Testis (tissue), 2 donors: ENCODE measurements at regions not wholly inside any gene's neighbourhood (a gene's known extent, or its start where the extent isn't known, plus 50 kb on each side); places are given as distances from the start of the nearest gene placed in this dataset.

ENCODE experiments used
- DNase-seq: peaks from one replicate; pipeline ENCODE4 v3.0.0-alpha.2; 2019
- H3K27ac ChIP-seq, 2 donors: fragments of 200-600 bp; sonication (generic); one replicate each; pipeline ENCODE4 v1.5.1; 2019
- H3K27me3 ChIP-seq: fragments of 200-600 bp; sonication (generic); one replicate; pipeline ENCODE4 v1.5.1; 2019
- H3K36me3 ChIP-seq: fragments of 200-600 bp; sonication (generic); one replicate; pipeline ENCODE4 v1.5.1; 2017; ENCODE audit warnings: low read depth; ENCODE audit errors: missing control alignments
- H3K4me1 ChIP-seq: fragments of 200-600 bp; sonication (generic); one replicate; pipeline ENCODE4 v1.5.1; 2019
- H3K4me3 ChIP-seq, 2 donors: fragments of 200-600 bp; sonication (generic); one replicate each; pipeline ENCODE4 v1.5.1; 2017 to 2019
- H3K9me3 ChIP-seq: fragments of 200-600 bp; sonication (generic); one replicate; pipeline ENCODE4 v1.5.1; 2017
- CTCF ChIP-seq, 3 experiments: fragments of 450-650 bp in 2 of 3; fragments of 200-600 bp in 1 of 3; sonication (generic) in 1 of 3; IDR thresholded peaks; one replicate each; pipeline ENCODE4 v1.5.1; 2016 to 2019; ENCODE audit warnings: antibody characterized with exemption in 3 of 3, mild to moderate bottlenecking in 2 of 3, moderate library complexity in 1 of 3
- POLR2A ChIP-seq: fragments of 450-650 bp; IDR thresholded peaks from one replicate; pipeline ENCODE4 v1.6.1; 2017; ENCODE audit warnings: antibody characterized with exemption, mild to moderate bottlenecking, moderate library complexity
- WGBS, 2 donors: methylation state at CpG; one replicate each; pipeline ENCODE4 v1.1.5; 2018; 5-methylcytosine and 5-hydroxymethylcytosine counted together
- intact Hi-C: fragments of 100-400 bp; cut with DNase I; formaldehyde crosslinking; loops from one replicate; pipeline ENCODE4 v1.15.1; 2023; ENCODE audit warnings: low total_unique reads

DNA sequence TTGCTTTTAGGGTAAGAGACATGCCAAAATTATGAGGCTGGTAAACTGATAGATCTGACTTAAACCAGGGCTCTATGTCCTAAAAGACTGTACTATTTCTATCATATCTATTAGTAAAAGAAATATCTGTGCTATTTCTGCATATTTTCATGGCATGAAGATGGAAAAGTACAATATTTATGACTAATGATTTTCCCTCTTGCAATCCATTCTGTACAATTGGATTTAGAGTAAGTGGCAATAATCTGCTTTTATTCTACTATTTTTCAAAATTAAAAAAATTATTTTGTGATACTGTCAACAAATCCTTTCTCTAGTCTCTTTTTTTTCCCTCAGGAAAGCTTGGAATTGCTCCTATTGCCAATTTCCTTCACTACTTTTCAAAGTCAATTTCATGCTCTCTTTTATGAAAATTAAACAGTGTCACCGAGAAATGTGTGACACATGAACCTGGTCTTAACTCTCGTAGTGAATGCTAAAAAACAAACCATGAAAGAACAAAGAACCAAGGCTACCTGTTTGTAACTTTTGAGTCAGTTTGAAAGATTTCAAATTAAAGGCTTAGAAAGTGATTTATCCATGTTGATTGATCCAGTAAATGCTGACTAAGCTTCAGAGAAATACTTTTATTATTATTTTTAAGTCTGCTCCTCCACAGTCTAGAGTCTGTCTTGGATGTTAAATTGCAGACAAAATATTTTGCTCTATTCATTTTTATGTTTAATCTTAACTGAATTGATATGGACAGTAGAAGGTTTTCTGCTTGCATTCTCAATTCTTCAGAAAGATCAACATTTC is 262.7 kb upstream of the CHRM2 start:
- WGBS, 2 donors: 79 to 86% methylated on average over 2 of the region's 2 CpGs
- H3K9me3 ChIP-seq: no peaks in the 10 kb centered on the region
- H3K27ac ChIP-seq: no peak overlapping the region
- H3K36me3 ChIP-seq: no peaks in the 10 kb centered on the region
- no peaks in the 10 kb centered on the region for H3K27me3 ChIP-seq
- TF ChIP-seq CTCF (IDR thresholded peaks at IDR 0.05): no peak
- TF ChIP-seq POLR2A: no peak
- no peak overlapping the region for H3K4me3 ChIP-seq
- intact Hi-C loops: no loop called here
- DNase-seq: no peak
- no peaks in the 10 kb centered on the region for H3K4me1 ChIP-seq

- intact Hi-C loops: no loop called here
Measured at GRCh38 chr7:136601772-136602171, 266.7 kb upstream of the CHRM2 start.

DNA sequence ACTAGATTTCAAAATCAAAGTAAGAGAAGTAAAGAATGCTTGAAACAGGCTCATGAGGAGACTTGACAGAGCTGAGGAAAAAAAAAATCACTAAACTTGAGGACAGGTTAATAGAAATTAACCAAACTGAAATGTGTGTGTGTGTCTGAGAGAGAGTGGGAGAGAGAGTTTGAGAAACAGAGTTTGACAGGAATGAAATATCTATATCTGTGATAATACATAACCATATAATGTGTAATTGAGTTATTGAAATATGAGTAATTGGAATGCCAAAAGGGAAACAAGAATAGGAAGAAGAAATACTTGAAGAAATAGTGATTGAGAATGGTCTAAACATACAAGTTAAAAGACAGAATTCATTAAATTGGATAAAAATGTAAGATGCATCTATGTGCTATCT is 268.0 kb upstream of the CHRM2 start:
- Histone ChIP-seq H3K9me3 (no peaks in the 10 kb centered on the region), H3K27ac (no peak overlapping the region), H3K4me3 (no peak overlapping the region), H3K27me3 (no peaks in the 10 kb centered on the region), H3K36me3 (no peaks in the 10 kb centered on the region), H3K4me1 (no peaks in the 10 kb centered on the region)
- intact Hi-C loops: no loop called here
- no peak for DNase-seq
- TF ChIP-seq CTCF (IDR thresholded peaks at IDR 0.05): no peak
- TF ChIP-seq POLR2A: no peak

More at GRCh38 chr7:136601772-136602171, 266.7 kb upstream of the CHRM2 start:
- Histone ChIP-seq H3K27ac (no peak overlapping the region), H3K9me3 (no peaks in the 10 kb centered on the region), H3K4me3 (no peak overlapping the region), H3K27me3 (no peaks in the 10 kb centered on the region), H3K36me3 (no peaks in the 10 kb centered on the region), H3K4me1 (no peaks in the 10 kb centered on the region)
- TF ChIP-seq CTCF (IDR thresholded peaks at IDR 0.05): no peak
- TF ChIP-seq POLR2A: no peak
- 87 to 88% methylated on average over 2 of the region's 2 CpGs for WGBS, 2 donors
- no peak for DNase-seq

DNA sequence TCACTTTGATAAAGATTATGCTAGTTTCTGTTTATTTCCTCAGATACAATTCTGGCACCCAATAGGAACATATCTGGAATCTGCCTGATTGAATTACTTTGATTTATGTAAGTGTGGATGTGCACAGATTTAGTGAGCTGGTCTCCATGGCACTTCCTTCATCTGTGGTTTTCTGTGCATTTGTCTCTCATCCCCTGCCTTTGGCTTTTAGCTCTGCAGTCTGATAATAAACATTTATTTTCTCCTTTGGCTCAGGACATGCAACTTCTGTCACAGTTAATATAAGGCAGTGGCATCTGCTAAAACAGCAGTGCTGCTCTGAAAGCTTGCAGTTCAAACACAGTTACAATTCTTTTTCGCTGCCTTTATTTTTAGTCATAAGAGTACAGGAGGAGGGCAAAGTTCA is 273.7 kb upstream of the CHRM2 start:
- Histone ChIP-seq H3K4me1 (no peaks in the 10 kb centered on the region), H3K27me3 (no peaks in the 10 kb centered on the region), H3K36me3 (no peaks in the 10 kb centered on the region), H3K27ac (no peak overlapping the region), H3K4me3 (no peak overlapping the region), H3K9me3 (no peaks in the 10 kb centered on the region)
- TF ChIP-seq POLR2A (no peak), CTCF (IDR thresholded peaks at IDR 0.05) (no peak)
- WGBS, 2 donors: 44 to 71% methylated on average over 1 of the region's 1 CpG
- intact Hi-C loops: no loop called here
- no peak for DNase-seq

DNA sequence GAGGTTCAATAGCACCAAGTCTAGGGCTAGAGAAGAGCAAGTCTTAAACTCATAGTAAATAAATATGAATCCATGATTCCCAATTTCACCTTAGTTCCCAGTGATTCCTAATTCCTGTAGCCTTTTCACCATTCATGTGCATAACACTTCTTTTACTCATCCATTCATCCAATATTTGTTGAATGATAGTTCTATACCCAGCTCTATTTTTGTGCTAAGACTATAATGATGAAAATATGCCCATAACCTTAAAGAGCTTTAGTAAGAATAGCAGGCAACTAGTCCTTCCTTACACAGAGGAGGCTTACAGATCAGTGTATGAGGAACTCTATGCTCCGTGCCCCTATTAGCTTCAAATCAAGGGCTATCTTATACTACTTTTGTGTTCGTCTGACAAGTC is 280.2 kb upstream of the CHRM2 start:
- Histone ChIP-seq H3K27ac (no peak overlapping the region), H3K9me3 (no peaks in the 10 kb centered on the region), H3K4me1 (no peaks in the 10 kb centered on the region), H3K27me3 (no peaks in the 10 kb centered on the region), H3K4me3 (no peak overlapping the region), H3K36me3 (no peaks in the 10 kb centered on the region)
- DNase-seq: no peak
- intact Hi-C loops: no loop called here
- TF ChIP-seq CTCF (IDR thresholded peaks at IDR 0.05): no peak
- TF ChIP-seq POLR2A: no peak
- WGBS, 2 donors: 78 to 92% methylated on average over 2 of the region's 2 CpGs
